GM19438 (cell line): ENCODE measurements at regions not wholly inside any gene's neighbourhood (a gene's known extent, or its start where the extent isn't known, plus 50 kb on each side); places are given as distances from the start of the nearest gene placed in this dataset.
"Not testable (repeated sequence)": the region's sequence is repeated elsewhere in the genome, so short reads cannot be mapped to it uniquely, and the experiment has no call there.

Experiments
- ATAC-seq: cut with Tn5 transposase; IDR thresholded peaks from one replicate; pipeline ENCODE4 v1.9.1; 2021; ENCODE audit warnings: low read depth; ENCODE audit not compliant: unreplicated experiment

DNA sequence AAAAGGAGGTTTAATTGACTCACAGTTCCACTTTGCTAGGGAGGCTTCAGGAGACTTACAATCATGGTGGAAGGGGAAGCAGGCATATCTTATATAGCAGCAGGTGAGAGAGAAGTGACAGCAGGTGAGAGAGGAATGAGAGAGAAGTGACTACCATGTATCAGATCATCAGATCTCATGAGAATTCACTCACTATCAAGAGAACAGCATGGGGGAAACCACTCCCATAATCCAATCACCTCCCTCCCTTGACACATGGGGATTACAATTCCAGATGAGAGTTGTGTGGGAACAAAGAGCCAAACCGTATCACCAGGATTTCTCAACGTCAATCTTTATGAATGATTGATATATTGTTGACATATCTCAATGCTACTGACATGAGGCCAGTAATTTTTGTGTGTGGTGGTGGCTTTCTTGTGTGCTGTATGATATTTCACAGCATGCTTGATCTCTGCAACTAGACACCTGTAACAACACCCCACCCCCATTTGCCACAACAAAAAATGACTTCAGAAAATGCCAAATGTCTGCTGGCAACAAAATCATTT is 1470.9 kb upstream of the SEL1L start:
- ATAC-seq, result no peak

DNA sequence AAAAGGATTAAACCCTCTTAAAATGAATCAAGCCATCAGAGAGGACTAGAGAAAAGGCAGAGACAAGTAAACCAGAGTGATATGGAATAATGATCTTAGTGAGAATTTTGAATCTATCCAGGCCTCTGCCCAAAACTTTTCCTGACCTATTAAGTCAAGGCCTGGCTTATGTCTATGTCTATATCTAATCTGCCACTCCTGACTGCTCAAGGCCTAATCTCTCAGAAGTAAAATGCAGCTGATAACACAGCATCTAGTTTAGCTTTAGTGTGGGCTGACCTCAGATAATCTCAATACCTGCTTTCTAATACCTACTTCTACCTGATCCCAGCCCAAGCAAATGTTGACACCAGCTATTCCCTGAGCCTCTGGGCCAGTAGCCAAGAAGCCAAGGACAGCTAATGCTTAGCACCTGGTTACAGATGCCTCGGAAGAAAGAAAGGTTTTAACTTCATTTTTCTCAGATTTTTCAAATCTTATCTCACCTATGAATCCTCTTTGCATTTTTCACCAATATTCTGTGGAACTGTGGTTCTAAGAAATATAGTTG is 1472.5 kb upstream of the SEL1L start:
- ATAC-seq, result no peak

DNA sequence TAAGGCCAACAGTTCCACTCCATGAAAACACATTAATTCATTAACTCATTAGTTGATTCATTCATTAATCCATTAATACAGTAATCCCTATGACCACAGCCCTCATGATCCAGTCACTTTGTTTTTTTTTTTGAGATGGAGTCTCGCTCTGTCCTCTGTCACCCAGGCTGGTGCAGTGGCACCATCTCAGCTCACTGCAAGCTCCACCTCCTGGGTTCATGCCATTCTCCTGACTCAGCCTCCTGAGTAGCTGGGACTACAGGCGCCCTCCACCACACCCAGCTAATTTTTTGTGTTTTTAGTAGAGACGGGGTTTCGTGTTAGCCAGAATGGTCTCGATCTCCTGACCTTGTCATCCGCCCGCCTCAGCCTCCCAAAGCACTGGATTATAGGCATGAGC is 1473.4 kb upstream of the SEL1L start:
- not testable (repeated sequence) for ATAC-seq

DNA sequence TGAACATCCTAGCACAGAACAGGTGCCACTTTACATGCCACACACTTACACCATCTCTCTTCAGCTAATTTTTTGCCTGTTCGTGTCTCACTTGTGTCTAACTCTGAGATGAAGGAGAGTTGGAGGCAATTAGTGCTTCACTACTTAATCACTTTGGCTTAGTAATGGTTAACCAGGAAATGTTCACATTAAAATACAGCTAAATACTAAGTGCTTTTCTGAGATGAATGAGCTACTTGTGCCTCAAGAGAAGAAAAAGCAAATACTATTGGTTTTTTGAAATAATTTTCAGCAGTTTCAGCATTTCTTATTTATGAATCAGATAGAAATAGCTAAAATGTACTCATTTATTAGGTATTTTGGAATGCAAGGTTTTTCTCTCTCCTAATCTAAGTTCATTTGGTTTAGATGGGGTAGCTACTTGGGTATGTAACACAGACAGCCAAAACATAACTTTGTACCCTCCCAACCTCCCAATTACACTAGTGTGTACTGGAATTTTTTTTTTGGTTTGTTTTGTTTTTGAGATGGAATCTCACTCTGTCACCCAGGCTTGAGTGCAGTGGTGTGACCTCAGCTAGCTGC is 1474.1 kb upstream of the SEL1L start:
- no peak for ATAC-seq

DNA sequence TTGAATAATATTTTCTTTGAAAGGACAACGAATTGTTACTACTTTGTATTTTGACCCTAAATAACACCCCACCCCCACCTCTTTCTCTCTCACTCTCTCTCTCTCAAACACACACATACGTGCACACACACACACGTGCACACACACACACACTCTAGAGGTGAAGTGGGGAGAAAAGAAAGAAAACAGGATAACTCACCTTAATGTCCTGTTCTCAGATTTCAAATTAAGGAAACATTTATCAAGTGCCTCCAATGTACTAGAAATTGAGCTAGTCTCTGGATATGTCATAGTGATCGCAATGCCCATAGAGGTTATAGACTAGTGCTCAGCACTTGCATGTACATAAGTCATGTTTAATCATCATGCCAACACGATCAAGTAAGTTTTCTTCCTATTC is 1483.6 kb upstream of the SEL1L start:
- ATAC-seq, result no peak

DNA sequence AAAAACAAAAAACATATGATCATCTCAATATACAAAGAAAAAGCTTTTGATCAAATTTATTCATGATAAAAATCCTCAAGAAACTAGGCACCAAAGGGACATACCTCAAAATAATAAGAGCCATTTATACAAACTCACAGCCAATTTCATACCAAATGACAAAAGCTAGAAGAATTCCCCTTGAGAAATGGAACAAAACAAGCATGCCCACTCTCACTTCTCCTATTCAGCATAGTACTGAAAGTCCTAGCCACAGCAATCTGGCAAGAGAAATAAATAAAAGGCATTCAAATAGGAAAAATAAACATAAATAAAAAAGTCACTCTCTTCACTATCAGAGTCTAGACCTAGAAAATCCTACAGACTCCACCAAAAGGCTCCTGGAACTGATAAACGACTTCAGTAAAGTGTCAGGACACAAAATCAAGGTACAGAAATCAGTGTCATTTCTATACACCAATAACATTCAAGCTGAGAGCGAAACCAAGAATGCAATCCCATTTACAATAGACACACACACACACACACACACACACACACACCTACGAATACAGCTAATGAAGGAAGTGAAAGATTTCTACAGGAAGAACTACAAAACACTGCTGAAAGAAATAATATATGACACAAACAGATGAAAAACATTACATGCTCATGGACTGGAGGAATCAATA is 1486.2 kb upstream of the SEL1L start:
- ATAC-seq, result no peak

DNA sequence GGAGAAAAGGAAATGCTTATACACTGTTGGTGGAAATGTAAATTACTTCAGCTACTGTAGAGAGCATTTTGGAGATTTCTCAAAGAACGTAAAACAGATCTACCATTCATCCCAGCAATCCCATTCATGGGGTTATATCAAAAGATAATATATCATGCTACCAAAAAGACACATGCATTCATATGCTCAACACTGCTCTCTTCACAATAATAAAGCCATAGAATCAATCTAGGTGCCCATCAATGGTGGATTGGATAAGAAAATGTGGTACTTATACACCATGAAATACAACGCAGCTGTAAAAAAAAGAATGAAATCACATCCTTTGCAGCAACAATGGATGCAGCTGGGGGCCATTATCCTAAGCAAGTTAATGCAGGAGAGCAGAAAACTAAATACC is 1487.7 kb upstream of the SEL1L start:
- ATAC-seq, result no peak

DNA sequence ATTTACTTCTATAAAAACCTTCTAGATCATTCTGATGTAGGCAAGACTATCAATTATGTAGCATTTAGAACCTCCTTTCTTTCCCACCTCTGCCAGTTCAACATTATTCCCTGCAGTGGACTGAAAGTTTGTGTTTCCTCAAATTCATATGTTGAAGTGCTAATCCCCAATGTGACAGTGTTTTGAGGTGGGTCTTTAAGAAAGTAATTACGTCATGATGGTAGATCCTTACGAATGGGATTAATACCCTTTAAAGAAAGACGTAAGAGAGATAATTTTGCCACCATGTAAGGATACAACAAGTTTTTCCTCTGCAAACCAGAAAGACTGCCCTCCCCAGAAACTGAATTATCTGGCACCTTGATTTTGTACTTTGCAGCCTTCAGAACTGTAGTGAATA is 1489.7 kb upstream of the SEL1L start:
- ATAC-seq, result no peak

DNA sequence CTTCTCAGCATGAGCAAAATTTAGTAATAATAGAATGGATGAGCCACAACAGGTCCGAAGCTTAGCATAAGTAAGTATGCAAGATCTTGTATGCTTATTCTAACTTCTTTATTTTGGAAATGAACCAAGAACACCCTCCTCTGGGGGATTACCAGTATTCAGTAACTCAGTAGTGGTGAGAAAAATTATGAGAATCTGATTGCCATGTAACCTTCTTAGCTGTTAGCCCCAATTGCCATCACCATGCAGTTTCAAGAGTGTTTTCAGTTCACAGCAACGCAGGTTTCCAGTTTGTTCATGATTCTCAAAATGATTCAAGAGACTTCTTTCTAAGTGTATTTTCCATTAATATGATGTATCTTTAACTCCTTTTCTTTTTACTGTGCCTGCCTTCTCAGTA is 1507.6 kb upstream of the SEL1L start:
- no peak for ATAC-seq

DNA sequence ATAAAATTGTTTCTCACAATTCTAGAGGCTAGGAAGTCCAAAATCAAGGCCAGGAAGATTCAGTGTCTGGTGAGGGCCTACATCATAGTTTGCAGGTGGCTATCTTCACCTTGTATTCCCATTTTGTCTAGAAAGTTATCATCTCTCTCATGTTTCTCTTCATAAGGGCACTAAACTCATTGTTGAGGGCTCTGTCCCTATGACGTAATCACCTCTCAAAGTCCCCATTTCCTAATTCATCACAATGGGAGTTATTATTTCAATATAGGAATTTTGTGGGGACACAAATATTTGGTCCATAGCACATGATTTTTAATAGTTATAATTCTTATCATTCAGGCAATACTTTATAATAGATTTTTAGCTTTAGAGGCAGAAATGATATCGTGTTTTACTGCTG is 1509.2 kb upstream of the SEL1L start:
- ATAC-seq, result no peak

DNA sequence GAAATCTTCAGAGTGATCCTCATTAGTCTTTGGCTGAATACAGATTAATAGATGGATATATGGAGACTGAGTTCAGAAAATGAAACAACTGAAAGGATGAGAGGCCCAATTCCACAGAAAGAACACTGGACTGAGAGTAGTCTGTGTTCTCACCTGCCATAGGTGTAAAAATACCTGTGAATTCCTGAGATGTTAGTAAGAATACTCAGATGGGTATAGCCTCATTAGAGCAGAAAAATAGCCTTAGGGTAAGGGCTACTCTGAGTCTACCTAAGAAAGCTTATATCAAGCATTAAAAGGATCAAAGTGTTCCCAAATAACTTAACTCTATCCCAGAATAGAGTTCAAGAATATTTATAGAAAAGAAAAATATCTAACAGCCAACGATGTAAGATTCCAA is 1510.3 kb upstream of the SEL1L start:
- ATAC-seq, result no peak

DNA sequence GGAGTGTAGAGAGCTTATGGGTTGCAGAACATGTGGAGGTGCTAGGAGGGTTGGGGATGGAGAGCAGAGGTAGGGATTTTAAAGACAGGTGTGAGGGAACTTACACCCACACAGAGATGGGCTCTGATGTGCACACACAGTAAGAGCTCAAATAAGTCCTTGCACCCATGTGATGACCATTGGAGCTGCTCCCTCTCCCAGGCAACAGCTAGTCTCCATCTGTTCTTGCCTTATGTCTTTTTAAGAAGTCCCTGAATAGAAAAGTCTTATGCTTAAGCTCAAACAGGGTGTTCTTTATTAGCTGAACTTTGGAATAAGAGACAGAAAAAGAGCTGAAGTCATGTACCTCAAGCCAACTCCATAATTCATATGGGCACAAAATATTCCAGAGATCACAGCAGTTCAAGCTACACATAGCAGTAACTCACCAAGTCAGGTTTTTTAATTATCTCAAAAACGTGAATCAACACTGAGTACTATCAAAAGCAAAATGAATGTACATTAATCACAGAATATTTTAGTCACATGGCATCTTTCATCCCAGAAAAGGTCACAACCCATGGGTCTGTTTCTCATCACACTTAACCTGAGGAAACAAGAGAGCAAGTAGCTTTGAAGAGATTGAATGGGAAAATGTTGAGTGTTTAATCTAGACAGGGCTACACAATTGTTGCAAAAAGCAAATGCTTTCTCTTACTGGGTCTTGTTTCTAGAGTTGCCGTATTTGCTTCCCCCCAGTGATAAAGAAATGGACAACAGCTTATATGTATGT is 1513.6 kb upstream of the SEL1L start:
- no peak for ATAC-seq

DNA sequence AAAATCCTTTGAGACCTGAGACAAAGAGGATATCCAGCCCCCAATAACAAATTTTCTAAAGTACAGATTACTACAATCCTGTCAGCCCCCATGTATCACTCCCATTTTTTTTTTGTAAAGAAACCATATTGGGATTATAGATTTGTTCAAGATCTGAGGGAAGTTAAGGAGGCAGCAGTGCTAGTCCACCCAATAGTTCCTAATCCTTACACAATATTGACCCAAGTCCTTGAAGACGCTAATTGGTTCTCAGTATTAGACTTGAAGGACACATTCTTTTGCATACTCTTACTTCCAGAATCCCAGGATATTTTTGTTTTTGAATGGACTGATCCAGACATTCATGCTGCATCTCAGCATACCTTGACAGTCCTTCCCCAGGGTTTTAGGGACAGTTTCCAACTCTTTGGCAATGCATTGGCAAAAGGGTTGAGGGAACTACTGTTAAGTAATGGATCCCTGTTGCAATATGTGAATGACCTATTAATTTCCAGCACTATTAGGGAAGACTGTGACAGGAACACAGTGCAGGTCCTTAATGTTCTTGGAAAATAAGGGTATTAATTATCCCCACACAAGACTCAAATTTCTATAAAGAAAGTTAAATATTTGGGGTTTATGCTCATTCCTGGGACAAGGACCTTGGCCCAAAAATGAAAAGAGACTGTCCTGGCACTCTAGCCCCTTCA is 1519.5 kb upstream of the SEL1L start:
- no peak for ATAC-seq

DNA sequence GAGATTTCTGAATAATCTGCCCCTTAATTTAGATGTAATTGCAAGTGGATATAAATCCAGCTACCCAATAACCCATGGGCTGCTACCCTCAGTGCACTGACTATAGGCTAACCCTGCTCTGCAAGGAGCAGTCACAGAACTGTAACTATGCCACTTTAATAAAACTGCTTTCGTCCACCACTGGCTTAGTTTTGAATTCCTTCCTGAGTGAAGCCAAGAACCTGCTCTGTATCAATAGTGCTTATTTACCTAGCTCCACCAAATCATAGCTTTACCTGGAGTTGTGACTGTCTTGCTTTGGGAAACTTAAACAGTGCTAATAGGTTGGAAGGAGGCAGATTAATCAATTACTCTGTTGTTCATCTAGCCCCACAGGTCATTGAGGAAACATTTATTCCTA is 1524.4 kb upstream of the SEL1L start:
- ATAC-seq, result no peak

DNA sequence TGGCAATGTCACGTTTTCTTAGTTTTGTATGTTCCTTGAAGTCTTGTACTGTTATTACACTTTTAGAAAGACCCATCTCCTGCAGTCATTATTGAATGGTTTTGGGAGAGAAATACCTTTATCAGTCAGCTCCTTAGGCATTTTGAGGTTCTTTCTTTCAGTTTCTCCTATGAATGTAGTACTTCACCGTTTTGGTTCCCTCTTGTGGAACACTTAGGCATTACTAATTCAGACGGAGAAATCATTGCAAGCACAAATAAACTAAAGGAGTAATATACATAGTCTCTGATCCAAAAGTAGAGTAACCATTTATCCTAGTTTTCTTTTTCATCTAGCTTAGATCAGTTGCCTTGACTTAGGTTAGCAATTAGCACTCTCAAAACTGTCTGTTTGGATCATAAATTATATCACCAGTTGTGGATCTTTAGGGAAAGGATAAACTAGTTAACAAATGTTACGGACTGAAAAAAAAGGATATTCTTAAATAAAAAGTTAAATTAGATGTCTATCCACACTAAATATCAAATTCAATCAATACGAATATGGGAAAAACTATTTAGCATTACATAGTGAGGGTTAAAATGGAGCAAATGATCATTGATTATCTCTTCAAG is 1538.3 kb upstream of the SEL1L start:
- ATAC-seq, result no peak

DNA sequence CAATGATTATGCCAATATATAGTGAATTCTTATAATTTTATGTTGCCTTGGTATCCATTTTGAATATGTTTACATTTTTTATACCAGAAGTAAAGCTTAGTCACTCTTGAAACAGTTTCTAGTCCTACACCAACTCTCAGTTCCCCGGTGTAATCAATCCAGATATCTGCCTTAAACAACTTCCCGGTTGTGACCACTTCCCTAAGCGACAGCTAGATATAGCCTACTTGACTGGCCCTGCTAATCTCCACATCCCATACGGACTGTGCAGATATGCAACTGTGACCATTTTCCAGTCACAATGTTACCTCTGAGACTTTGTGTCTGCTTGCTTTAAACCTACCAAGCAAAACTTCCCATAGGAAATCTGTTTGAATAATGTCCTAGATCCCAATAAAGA is 1551.5 kb upstream of the SEL1L start:
- no peak for ATAC-seq

DNA sequence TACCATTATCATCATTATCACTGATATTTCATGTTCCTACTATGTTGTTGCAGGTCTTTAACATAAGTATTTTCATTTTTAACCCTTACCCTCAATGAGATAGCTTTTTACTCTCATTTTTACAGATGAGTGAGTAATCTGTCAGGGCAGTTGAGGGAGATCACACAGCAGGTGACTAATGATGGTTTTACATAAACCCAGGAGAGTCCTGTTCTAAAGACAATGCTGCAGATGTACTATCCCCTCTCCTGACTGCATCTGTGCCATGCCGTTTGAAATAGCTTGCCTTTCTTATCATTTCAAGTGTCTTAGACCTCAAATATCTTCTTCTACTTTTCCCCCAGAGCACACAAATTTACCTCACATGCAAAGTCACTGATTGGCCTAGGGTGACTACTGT is 1552.1 kb upstream of the SEL1L start:
- ATAC-seq, result no peak

DNA sequence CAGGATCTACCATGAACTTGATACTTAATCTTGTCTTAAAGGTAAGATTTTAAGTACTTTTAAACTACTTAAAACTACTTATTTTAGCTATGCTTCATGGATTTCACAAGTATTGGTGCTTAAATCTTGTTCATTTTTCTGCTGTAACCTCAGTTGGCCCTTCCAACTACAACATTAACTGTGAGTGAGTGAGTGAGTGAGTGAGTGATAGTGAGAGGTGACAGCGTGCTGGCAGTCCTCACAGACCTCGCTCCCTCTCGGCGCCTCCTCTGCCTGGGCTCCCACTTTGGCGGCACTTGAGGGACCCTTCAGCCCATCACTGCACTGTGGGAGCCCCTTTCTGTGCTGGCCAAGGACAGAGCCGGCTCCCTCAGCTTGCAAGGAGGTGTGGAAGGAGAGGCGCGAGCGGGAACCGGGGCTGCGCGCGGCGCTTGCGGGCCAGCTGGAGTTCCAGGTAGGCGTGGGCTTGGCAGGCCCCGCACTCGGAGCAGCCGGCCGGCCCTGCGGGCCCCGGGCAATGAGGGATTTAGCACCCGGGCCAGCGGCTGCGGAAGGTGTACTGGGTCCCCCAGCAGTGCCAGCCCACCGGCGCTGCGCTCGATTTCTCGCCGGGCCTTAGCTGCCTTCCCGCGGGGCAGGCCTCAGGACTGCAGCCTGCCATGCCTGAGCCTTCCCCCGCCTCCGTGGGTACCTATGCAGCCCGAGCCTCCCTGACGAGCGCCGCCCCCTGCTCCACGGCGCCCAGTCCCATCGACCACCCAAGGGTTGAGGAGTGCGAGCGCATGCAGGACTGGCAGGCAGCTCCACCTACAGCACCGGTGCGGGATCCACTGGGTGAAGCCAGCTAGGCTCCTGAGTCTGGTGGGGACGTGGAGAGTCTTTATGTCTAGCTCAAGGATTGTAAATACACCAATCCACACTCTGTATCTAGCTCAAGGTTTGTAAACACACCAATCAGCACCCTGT is 1558.6 kb upstream of the SEL1L start:
- not testable (repeated sequence) for ATAC-seq

DNA sequence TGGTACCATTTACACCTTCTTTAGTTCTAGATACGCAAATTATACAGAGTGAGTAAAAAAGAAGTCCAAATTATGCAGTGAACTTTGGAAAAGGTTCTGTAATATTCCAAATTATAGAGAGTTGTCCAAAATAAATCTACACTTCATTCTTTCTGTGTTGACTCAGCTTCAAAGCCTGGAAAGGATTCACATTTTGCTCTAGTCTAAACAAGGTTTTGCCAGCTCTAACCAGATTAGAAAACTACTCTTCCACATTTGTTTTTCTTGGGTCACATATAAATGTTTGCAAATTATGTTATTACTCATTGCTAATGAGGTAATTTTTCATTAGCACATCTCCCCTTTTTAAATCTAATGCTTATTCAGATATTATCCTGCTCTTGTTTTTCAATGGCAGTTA is 1562.4 kb upstream of the SEL1L start:
- no peak for ATAC-seq
